Neural cell (in vitro differentiated cells): ENCODE measurements at regions not wholly inside any gene's neighbourhood (a gene's known extent, or its start where the extent isn't known, plus 50 kb on each side); places are given as distances from the start of the nearest gene placed in this dataset.

Source experiments
- H2AFZ ChIP-seq: fragments of 200-600, 300-800 bp; sonication (generic), shearing (Covaris generic); 2 replicates; pipeline ENCODE4 v1.6.0; 2014; ENCODE audit warnings: low read depth, mild to moderate bottlenecking, antibody characterized with exemption, low read length, moderate library complexity
- H3F3A ChIP-seq: fragments of 200-600 bp; shearing (Covaris generic); 2 replicates; pipeline ENCODE4 v1.6.1; 2016; ENCODE audit warnings: mild to moderate bottlenecking, moderate library complexity, mixed read lengths, antibody characterized with exemption, low read length; ENCODE audit not compliant: insufficient read depth, poor library complexity, severe bottlenecking
- H3K27ac ChIP-seq: fragments of 200-600, 300-800 bp; sonication (generic), shearing (Covaris generic); 2 replicates; pipeline ENCODE4 v1.5.1; 2014; ENCODE audit warnings: mild to moderate bottlenecking, low read length, moderate library complexity
- H3K27me3 ChIP-seq: fragments of 300-800, 200-600 bp; sonication (generic), shearing (Covaris generic); 2 replicates; pipeline ENCODE4 v1.6.0; 2014; ENCODE audit warnings: mild to moderate bottlenecking, low read depth, low read length, moderate library complexity; ENCODE audit not compliant: insufficient read depth
- H3K36me3 ChIP-seq: fragments of 300-800, 200-600 bp; sonication (generic), shearing (Covaris generic); 2 replicates; pipeline ENCODE4 v1.5.1; 2014; ENCODE audit warnings: mild to moderate bottlenecking, antibody characterized with exemption, low read length, moderate library complexity; ENCODE audit not compliant: insufficient read depth
- H3K4me2 ChIP-seq: fragments of 300-800, 200-600 bp; sonication (generic), shearing (Covaris generic); 2 replicates; pipeline ENCODE4 v1.6.0; 2014; ENCODE audit warnings: mild to moderate bottlenecking, low read length
- H3K4me3 ChIP-seq: fragments of 300-800, 200-600 bp; sonication (generic), shearing (Covaris generic); 2 replicates; pipeline ENCODE4 v1.5.1; 2014; ENCODE audit warnings: mild to moderate bottlenecking, low read length, moderate library complexity
- H3K79me2 ChIP-seq: fragments of 200-600 bp; shearing (Covaris generic); replicated peaks from 2 replicates; pipeline ENCODE4 v1.6.0; 2014; ENCODE audit warnings: mild to moderate bottlenecking, low read length, moderate library complexity; ENCODE audit not compliant: insufficient read depth
- H3K9ac ChIP-seq: fragments of 300-800, 200-600 bp; sonication (generic), shearing (Covaris generic); 2 replicates; pipeline ENCODE4 v1.6.1; 2016; ENCODE audit warnings: mild to moderate bottlenecking, low read length, mixed read lengths
- H3K9me2 ChIP-seq: fragments of 200-600 bp; shearing (Covaris generic); 2 replicates; pipeline ENCODE4 v1.6.1; 2016; ENCODE audit warnings: mild to moderate bottlenecking, low read length, mixed read lengths; ENCODE audit not compliant: insufficient read depth
- H3K9me3 ChIP-seq: fragments of 200-600, 300-800 bp; sonication (generic), shearing (Covaris generic); 2 replicates; pipeline ENCODE4 v1.6.1; 2016; ENCODE audit warnings: mild to moderate bottlenecking, mixed run types, low read length, moderate library complexity, mixed read lengths
- H4K20me1 ChIP-seq: fragments of 200-600 bp; shearing (Covaris generic); 2 replicates; pipeline ENCODE4 v1.6.1; 2016; ENCODE audit warnings: mild to moderate bottlenecking, mixed run types; ENCODE audit not compliant: insufficient read depth
- CTCF ChIP-seq: fragments of 450-650 bp; IDR thresholded peaks from 2 replicates; pipeline ENCODE4 v1.5.1; 2014; ENCODE audit warnings: antibody characterized with exemption, mild to moderate bottlenecking, moderate library complexity; ENCODE audit not compliant: poor library complexity, severe bottlenecking
- EP300 ChIP-seq: fragments of 450-650 bp; conservative IDR thresholded peaks from 2 replicates; pipeline ENCODE4 v1.6.1; 2014; ENCODE audit warnings: antibody characterized with exemption, mild to moderate bottlenecking, moderate library complexity; ENCODE audit not compliant: poor library complexity, severe bottlenecking
- EZH2 ChIP-seq: fragments of 200-600, 300-800 bp; shearing (Covaris generic), sonication (generic); IDR thresholded peaks from 2 replicates; pipeline ENCODE4 v1.6.1; 2014; ENCODE audit warnings: antibody characterized with exemption, low read length, borderline replicate concordance, mild to moderate bottlenecking; ENCODE audit not compliant: insufficient read depth, poor library complexity, severe bottlenecking
- MXI1 ChIP-seq: fragments of 450-650 bp; conservative IDR thresholded peaks from 2 replicates; pipeline ENCODE4 v1.6.1; 2014; ENCODE audit warnings: antibody characterized with exemption, mild to moderate bottlenecking; ENCODE audit not compliant: poor library complexity, severe bottlenecking
- POLR2AphosphoS5 ChIP-seq: IDR thresholded peaks from 2 replicates; pipeline ENCODE4 v1.6.1; 2012
- RAD21 ChIP-seq: fragments of 450-650 bp; conservative IDR thresholded peaks from 2 replicates; pipeline ENCODE4 v1.6.1; 2014; ENCODE audit warnings: antibody characterized with exemption, mild to moderate bottlenecking, moderate library complexity
- SMC3 ChIP-seq: fragments of 450-650 bp; conservative IDR thresholded peaks from 2 replicates; pipeline ENCODE4 v1.6.1; 2014; ENCODE audit warnings: antibody characterized with exemption, mild to moderate bottlenecking, moderate library complexity; ENCODE audit not compliant: poor library complexity
- TAF1 ChIP-seq: IDR thresholded peaks from 2 replicates; pipeline ENCODE4 v1.6.1; 2012; ENCODE audit warnings: low read depth
- TF ChIP-seq, protein P1 (sequence below): IDR thresholded peaks from 2 replicates; pipeline ENCODE4 v1.6.1; 2012; ENCODE audit warnings: borderline replicate concordance

DNA sequence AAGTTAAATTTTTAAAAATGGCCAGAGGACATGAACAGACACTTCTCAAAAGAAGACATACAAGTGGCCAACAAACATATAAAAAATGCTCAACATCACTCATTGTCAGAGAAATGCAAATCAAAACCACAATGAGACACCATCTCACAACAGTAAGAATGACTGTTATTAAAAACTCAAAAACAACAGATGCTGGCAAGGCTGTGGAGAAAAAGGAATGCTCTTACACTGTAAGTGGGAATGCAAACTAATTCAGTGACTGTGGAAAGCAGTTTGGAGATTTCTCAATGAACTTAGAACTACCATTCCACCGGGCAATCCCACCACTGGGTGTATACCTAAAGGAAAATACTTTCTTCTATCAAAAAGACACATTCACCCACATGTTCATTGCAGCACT lies 168.5 kb upstream of the PIK3R1 start:
- H3K4me3 ChIP-seq = no peak overlapping the region
- no peaks in the 10 kb centered on the region for H3F3A ChIP-seq
- H3K36me3 ChIP-seq = no peaks in the 10 kb centered on the region
- TF ChIP-seq SMC3 (no peak), RAD21 (no peak), CTCF (no peak), TAF1 (no peak), EP300 (no peak)
- H3K9ac ChIP-seq = no peak overlapping the region
- H4K20me1 ChIP-seq = no peaks in the 10 kb centered on the region
- H3K9me2 ChIP-seq = no peaks in the 10 kb centered on the region
- H3K4me2 ChIP-seq = no peak overlapping the region
- H3K27me3 ChIP-seq = no peaks in the 10 kb centered on the region
- H2AFZ ChIP-seq = no peak overlapping the region
- no peak overlapping the region for H3K27ac ChIP-seq
- H3K79me2 ChIP-seq = no peaks in the 10 kb centered on the region
- no peaks in the 10 kb centered on the region for H3K9me3 ChIP-seq

DNA sequence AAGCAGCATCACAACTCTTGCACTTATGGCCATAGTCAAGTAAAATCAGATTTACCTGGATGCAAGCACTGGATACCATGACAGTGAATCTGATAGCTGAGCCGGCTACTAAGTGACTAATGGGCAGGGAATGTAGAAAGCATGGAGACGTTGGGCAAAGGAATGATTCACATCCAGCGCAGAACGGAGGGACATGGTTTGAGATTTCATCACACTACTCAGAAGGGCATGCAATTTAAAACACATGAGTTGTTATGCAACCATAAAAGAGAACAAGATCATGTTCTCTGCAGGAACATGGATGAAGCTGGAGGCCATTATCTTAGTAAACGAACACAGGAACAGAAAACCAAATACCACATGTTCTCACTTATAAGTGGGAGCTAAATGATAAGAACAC lies 169.1 kb upstream of the PIK3R1 start:
- no peaks in the 10 kb centered on the region for H4K20me1 ChIP-seq
- no peaks in the 10 kb centered on the region for H3F3A ChIP-seq
- H3K27me3 ChIP-seq = no peaks in the 10 kb centered on the region
- H3K9me2 ChIP-seq = no peaks in the 10 kb centered on the region
- no peaks in the 10 kb centered on the region for H3K9me3 ChIP-seq
- no peaks in the 10 kb centered on the region for H3K36me3 ChIP-seq
- no peak overlapping the region for H2AFZ ChIP-seq
- H3K79me2 ChIP-seq = no peaks in the 10 kb centered on the region
- no peak overlapping the region for H3K4me3 ChIP-seq
- TF ChIP-seq EZH2 = no peak
- TF ChIP-seq TAF1 = no peak
- H3K27ac ChIP-seq = no peak overlapping the region
- no peak overlapping the region for H3K9ac ChIP-seq
- no peak overlapping the region for H3K4me2 ChIP-seq

DNA sequence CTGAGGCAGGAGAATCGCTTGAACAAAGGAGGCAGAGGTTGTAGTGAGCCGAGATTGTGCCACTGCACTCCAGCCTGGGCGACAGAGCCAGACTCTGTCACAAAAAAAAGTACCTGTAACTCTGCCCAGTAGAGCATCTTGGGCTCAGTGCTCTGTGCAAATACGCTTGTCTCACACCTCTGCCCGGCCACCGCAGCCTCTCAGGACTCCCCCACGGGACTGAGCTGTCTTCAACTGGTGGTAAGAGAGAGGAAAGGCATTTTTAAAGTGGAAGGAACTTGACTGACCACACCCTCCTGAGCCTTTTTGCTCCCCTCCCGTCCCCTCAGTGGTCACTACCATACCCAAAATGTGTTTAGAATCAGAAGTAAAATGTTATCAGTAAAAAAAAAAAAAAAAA lies 174.3 kb upstream of the PIK3R1 start:
- no peaks in the 10 kb centered on the region for H4K20me1 ChIP-seq
- no peak overlapping the region for H2AFZ ChIP-seq
- no peaks in the 10 kb centered on the region for H3K9me2 ChIP-seq
- no peaks in the 10 kb centered on the region for H3K79me2 ChIP-seq
- H3K27me3 ChIP-seq = no peaks in the 10 kb centered on the region
- H3K4me2 ChIP-seq = no peak overlapping the region
- H3K9ac ChIP-seq = no peak overlapping the region
- no peaks in the 10 kb centered on the region for H3K36me3 ChIP-seq
- no peaks in the 10 kb centered on the region for H3F3A ChIP-seq
- H3K27ac ChIP-seq = no peak overlapping the region
- TF ChIP-seq MXI1 (no peak), TAF1 (no peak), RAD21 (no peak), EZH2 (no peak), SMC3 (no peak), CTCF (no peak), POLR2AphosphoS5 (no peak), EP300 (no peak)
- TF ChIP-seq, protein P1, sequence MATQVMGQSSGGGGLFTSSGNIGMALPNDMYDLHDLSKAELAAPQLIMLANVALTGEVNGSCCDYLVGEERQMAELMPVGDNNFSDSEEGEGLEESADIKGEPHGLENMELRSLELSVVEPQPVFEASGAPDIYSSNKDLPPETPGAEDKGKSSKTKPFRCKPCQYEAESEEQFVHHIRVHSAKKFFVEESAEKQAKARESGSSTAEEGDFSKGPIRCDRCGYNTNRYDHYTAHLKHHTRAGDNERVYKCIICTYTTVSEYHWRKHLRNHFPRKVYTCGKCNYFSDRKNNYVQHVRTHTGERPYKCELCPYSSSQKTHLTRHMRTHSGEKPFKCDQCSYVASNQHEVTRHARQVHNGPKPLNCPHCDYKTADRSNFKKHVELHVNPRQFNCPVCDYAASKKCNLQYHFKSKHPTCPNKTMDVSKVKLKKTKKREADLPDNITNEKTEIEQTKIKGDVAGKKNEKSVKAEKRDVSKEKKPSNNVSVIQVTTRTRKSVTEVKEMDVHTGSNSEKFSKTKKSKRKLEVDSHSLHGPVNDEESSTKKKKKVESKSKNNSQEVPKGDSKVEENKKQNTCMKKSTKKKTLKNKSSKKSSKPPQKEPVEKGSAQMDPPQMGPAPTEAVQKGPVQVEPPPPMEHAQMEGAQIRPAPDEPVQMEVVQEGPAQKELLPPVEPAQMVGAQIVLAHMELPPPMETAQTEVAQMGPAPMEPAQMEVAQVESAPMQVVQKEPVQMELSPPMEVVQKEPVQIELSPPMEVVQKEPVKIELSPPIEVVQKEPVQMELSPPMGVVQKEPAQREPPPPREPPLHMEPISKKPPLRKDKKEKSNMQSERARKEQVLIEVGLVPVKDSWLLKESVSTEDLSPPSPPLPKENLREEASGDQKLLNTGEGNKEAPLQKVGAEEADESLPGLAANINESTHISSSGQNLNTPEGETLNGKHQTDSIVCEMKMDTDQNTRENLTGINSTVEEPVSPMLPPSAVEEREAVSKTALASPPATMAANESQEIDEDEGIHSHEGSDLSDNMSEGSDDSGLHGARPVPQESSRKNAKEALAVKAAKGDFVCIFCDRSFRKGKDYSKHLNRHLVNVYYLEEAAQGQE = no peak
- no peak overlapping the region for H3K4me3 ChIP-seq
- no peaks in the 10 kb centered on the region for H3K9me3 ChIP-seq
